ENCODE measurements at regions not wholly inside any gene's neighbourhood (a gene's known extent, or its start where the extent isn't known, plus 50 kb on each side); places are given as distances from the start of the nearest gene placed in this dataset.

DNA sequence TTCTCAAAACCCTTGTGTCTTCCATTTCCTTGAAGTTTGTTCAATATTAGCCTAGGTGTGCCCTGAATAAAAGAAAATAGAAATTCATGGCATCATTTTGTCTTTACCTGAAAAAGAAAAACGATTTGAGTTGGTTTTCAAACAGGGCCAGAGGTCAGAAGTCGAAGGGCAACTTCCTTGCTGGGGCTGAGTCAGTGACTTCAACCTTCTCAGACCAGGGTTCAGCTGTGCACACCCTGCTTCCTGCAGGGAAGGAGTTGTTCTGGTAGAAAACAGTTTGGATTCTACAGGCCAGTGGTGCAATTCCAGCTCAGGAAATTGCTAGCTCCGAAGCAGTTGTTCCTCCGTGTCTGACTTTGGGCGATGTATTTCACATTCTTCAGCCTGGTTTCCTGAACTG, 132.1 kb upstream of the SLC30A5 start:
- no peak for TF ChIP-seq EZH2phosphoT487 (IDR thresholded peaks at IDR 0.05; ENCODE audit: borderline replicate concordance, low read length)
- TF ChIP-seq, protein P1, sequence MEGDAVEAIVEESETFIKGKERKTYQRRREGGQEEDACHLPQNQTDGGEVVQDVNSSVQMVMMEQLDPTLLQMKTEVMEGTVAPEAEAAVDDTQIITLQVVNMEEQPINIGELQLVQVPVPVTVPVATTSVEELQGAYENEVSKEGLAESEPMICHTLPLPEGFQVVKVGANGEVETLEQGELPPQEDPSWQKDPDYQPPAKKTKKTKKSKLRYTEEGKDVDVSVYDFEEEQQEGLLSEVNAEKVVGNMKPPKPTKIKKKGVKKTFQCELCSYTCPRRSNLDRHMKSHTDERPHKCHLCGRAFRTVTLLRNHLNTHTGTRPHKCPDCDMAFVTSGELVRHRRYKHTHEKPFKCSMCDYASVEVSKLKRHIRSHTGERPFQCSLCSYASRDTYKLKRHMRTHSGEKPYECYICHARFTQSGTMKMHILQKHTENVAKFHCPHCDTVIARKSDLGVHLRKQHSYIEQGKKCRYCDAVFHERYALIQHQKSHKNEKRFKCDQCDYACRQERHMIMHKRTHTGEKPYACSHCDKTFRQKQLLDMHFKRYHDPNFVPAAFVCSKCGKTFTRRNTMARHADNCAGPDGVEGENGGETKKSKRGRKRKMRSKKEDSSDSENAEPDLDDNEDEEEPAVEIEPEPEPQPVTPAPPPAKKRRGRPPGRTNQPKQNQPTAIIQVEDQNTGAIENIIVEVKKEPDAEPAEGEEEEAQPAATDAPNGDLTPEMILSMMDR (IDR thresholded peaks at IDR 0.05; ENCODE audit: low read depth, low read length, poor library complexity, severe bottlenecking) = no peak

All from DOHH2 (cell line).